ENCODE measurements at regions not wholly inside any gene's neighbourhood (a gene's known extent, or its start where the extent isn't known, plus 50 kb on each side); places are given as distances from the start of the nearest gene placed in this dataset.
"Not testable (repeated sequence)": the region's sequence is repeated elsewhere in the genome, so short reads cannot be mapped to it uniquely, and the experiment has no call there.

GRCh38 chr4:56134266-56134665 is 185.5 kb downstream of the CEP135 start:
- Mint-ChIP-seq H3K27ac (ENCODE audit: unreplicated experiment) (no peak overlapping the region), H3K9me3 (ENCODE audit: unreplicated experiment) (no peaks in the 10 kb centered on the region), H3K4me3 (ENCODE audit: unreplicated experiment) (no peak overlapping the region), H3K36me3 (ENCODE audit: insufficient read depth, unreplicated experiment) (no peaks in the 10 kb centered on the region), H3K4me1 (ENCODE audit: low read depth, unreplicated experiment) (peaks cover 32% of the 10 kb centered on the region), H3K27me3 (ENCODE audit: insufficient read depth, unreplicated experiment) (no peaks in the 10 kb centered on the region)
- POLR2A ChIA-PET: no interaction called here
- H3K4me3 ChIP-seq (ENCODE audit: low read depth, low read length): no peak overlapping the region
- no peaks in the 10 kb centered on the region for H3K9me3 ChIP-seq
- BruUV-seq (replicated peaks): no TSS peak
- peaks cover 35% of the 10 kb centered on the region for H3K4me1 ChIP-seq
- no peaks in the 10 kb centered on the region for H3K36me3 ChIP-seq (ENCODE audit: control insufficient read depth, insufficient read depth, low read length)
- no peak for TF ChIP-seq CTCF (IDR thresholded peaks at IDR 0.05; ENCODE audit: insufficient read depth in 1 of 2, low read depth in 1 of 2, low read length in 1 of 2, severe bottlenecking in 1 of 2, unreplicated experiment in 1 of 2)
- CTCF ChIA-PET: interaction anchor here (0.6 to 1.2 kb wide), 2 partner anchors 37 to 125 kb away, joined by 3 to 4 read pairs; no protein-coding TSS in a partner anchor
- DNase-seq: peak; percentile 44 to 71
- intact Hi-C loops (cut with micrococcal nuclease; ENCODE audit: unreplicated experiment): loop anchor here (5.0 kb wide), 1 partner anchor 123 kb away; no protein-coding TSS in a partner anchor
- H3K27me3 ChIP-seq (replicated peaks; ENCODE audit: control insufficient read depth, insufficient read depth, low read length): no peaks in the 10 kb centered on the region

- intact Hi-C loops (cut with micrococcal nuclease; ENCODE audit: unreplicated experiment): loop anchor here (5.0 kb wide), 1 partner anchor 124 kb away; no protein-coding TSS in a partner anchor
- Mint-ChIP-seq H3K4me1 (ENCODE audit: low read depth, unreplicated experiment) (peaks cover 33% of the 10 kb centered on the region), H3K9me3 (ENCODE audit: unreplicated experiment) (no peaks in the 10 kb centered on the region), H3K27me3 (ENCODE audit: insufficient read depth, unreplicated experiment) (no peaks in the 10 kb centered on the region), H3K27ac (ENCODE audit: unreplicated experiment) (no peak overlapping the region), H3K4me3 (ENCODE audit: unreplicated experiment) (no peak overlapping the region), H3K36me3 (ENCODE audit: insufficient read depth, unreplicated experiment) (no peaks in the 10 kb centered on the region)
- Histone ChIP-seq H3K36me3 (ENCODE audit: control insufficient read depth, insufficient read depth, low read length) (no peaks in the 10 kb centered on the region), H3K9me3 (no peaks in the 10 kb centered on the region), H3K4me1 (peaks cover 35% of the 10 kb centered on the region), H3K4me3 (ENCODE audit: low read depth, low read length) (no peak overlapping the region), H3K27me3 (replicated peaks; ENCODE audit: control insufficient read depth, insufficient read depth, low read length) (no peaks in the 10 kb centered on the region)
- ChIA-PET CTCF (no interaction called here), POLR2A (no interaction called here)
- TF ChIP-seq CTCF (IDR thresholded peaks at IDR 0.05; ENCODE audit: insufficient read depth in 1 of 2, low read depth in 1 of 2, low read length in 1 of 2, severe bottlenecking in 1 of 2, unreplicated experiment in 1 of 2): no peak
- BruUV-seq (replicated peaks): no TSS peak
- DNase-seq: no peak
Measured at GRCh38 chr4:56132835-56133234, 184.1 kb downstream of the CEP135 start.

GRCh38 chr4:56132188-56132587 is 183.4 kb downstream of the CEP135 start:
- ChIA-PET POLR2A (interaction anchor here (0.5 kb wide), 1 partner anchor 164 kb away, joined by 7 read pairs; no protein-coding TSS in a partner anchor), CTCF (interaction anchor here (1.0 kb wide), 1 partner anchor 184 kb away, joined by 3 read pairs; the partner anchor contains the start of gene CEP135)
- H3K9me3 ChIP-seq; H3K27me3 ChIP-seq (replicated peaks; ENCODE audit: control insufficient read depth, insufficient read depth, low read length); H3K9me3 Mint-ChIP-seq (ENCODE audit: unreplicated experiment); H3K36me3 Mint-ChIP-seq (ENCODE audit: insufficient read depth, unreplicated experiment); H3K36me3 ChIP-seq (ENCODE audit: control insufficient read depth, insufficient read depth, low read length); BruUV-seq (replicated peaks); DNase-seq; H3K27me3 Mint-ChIP-seq (ENCODE audit: insufficient read depth, unreplicated experiment); H3K4me3 ChIP-seq (ENCODE audit: low read depth, low read length); H3K4me3 Mint-ChIP-seq (ENCODE audit: unreplicated experiment); H3K27ac Mint-ChIP-seq (ENCODE audit: unreplicated experiment): not testable (repeated sequence)
- H3K4me1 Mint-ChIP-seq (ENCODE audit: low read depth, unreplicated experiment): peaks cover 33% of the 10 kb centered on the region
- peaks cover 35% of the 10 kb centered on the region for H3K4me1 ChIP-seq
- intact Hi-C loops (cut with micrococcal nuclease; ENCODE audit: unreplicated experiment): loop anchor here (5.0 kb wide), 1 partner anchor 125 kb away; no protein-coding TSS in a partner anchor

Measured in Caco-2 (cell line).